ENCODE measurements at regions not wholly inside any gene's neighbourhood (a gene's known extent, or its start where the extent isn't known, plus 50 kb on each side); places are given as distances from the start of the nearest gene placed in this dataset.

- H3K4me3 ChIP-seq: no peak overlapping the region
- DNase-seq (ENCODE audit: low spot score) (no peak), ATAC-seq (ENCODE audit: insufficient number of reproducible peaks, low FRiP score, low read depth) (no peak)
- no peaks in the 10 kb centered on the region for H3K4me1 ChIP-seq (ENCODE audit: control insufficient read depth in 1 of 2, low read depth in 2 of 2)
- TF ChIP-seq, protein P1, sequence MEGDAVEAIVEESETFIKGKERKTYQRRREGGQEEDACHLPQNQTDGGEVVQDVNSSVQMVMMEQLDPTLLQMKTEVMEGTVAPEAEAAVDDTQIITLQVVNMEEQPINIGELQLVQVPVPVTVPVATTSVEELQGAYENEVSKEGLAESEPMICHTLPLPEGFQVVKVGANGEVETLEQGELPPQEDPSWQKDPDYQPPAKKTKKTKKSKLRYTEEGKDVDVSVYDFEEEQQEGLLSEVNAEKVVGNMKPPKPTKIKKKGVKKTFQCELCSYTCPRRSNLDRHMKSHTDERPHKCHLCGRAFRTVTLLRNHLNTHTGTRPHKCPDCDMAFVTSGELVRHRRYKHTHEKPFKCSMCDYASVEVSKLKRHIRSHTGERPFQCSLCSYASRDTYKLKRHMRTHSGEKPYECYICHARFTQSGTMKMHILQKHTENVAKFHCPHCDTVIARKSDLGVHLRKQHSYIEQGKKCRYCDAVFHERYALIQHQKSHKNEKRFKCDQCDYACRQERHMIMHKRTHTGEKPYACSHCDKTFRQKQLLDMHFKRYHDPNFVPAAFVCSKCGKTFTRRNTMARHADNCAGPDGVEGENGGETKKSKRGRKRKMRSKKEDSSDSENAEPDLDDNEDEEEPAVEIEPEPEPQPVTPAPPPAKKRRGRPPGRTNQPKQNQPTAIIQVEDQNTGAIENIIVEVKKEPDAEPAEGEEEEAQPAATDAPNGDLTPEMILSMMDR (IDR thresholded peaks at IDR 0.05): no peak
- no peak overlapping the region for H3K27ac ChIP-seq
- H3K9me3 ChIP-seq: no peaks in the 10 kb centered on the region
- no peaks in the 10 kb centered on the region for H3K36me3 ChIP-seq
- no peaks in the 10 kb centered on the region for H3K27me3 ChIP-seq (replicated peaks; ENCODE audit: insufficient read depth)
Measured at GRCh38 chr14:98456231-98456630, 815.8 kb downstream of the BCL11B start.

GRCh38 chr14:98458702-98459101, 813.3 kb downstream of the BCL11B start:
- H3K27me3 ChIP-seq (replicated peaks; ENCODE audit: insufficient read depth): no peaks in the 10 kb centered on the region
- H3K4me1 ChIP-seq (ENCODE audit: control insufficient read depth in 1 of 2, low read depth in 2 of 2): no peaks in the 10 kb centered on the region
- H3K27ac ChIP-seq: no peak overlapping the region
- DNase-seq (ENCODE audit: low spot score) (no peak), ATAC-seq (ENCODE audit: insufficient number of reproducible peaks, low FRiP score, low read depth) (no peak)
- no peaks in the 10 kb centered on the region for H3K36me3 ChIP-seq
- TF ChIP-seq, protein P1 (IDR thresholded peaks at IDR 0.05): no peak
- no peak overlapping the region for H3K4me3 ChIP-seq
- no peaks in the 10 kb centered on the region for H3K9me3 ChIP-seq

GRCh38 chr14:98462908-98463307, 809.1 kb downstream of the BCL11B start:
- TF ChIP-seq, protein P1 (IDR thresholded peaks at IDR 0.05): no peak
- Histone ChIP-seq H3K36me3 (no peaks in the 10 kb centered on the region), H3K4me1 (ENCODE audit: control insufficient read depth in 1 of 2, low read depth in 2 of 2) (no peaks in the 10 kb centered on the region), H3K9me3 (no peaks in the 10 kb centered on the region), H3K27ac (no peak overlapping the region), H3K27me3 (replicated peaks; ENCODE audit: insufficient read depth) (no peaks in the 10 kb centered on the region), H3K4me3 (no peak overlapping the region)
- ATAC-seq (ENCODE audit: insufficient number of reproducible peaks, low FRiP score, low read depth): no peak
- no peak for DNase-seq (ENCODE audit: low spot score)

- ATAC-seq (ENCODE audit: insufficient number of reproducible peaks, low FRiP score, low read depth) (no peak), DNase-seq (ENCODE audit: low spot score) (no peak)
- no peaks in the 10 kb centered on the region for H3K27me3 ChIP-seq (replicated peaks; ENCODE audit: insufficient read depth)
- no peaks in the 10 kb centered on the region for H3K9me3 ChIP-seq
- H3K27ac ChIP-seq: no peak overlapping the region
- no peaks in the 10 kb centered on the region for H3K36me3 ChIP-seq
- no peak overlapping the region for H3K4me3 ChIP-seq
- no peaks in the 10 kb centered on the region for H3K4me1 ChIP-seq (ENCODE audit: control insufficient read depth in 1 of 2, low read depth in 2 of 2)
- TF ChIP-seq, protein P1 (IDR thresholded peaks at IDR 0.05): no peak
Measured at GRCh38 chr14:98466807-98467206, 805.2 kb downstream of the BCL11B start.

DNA sequence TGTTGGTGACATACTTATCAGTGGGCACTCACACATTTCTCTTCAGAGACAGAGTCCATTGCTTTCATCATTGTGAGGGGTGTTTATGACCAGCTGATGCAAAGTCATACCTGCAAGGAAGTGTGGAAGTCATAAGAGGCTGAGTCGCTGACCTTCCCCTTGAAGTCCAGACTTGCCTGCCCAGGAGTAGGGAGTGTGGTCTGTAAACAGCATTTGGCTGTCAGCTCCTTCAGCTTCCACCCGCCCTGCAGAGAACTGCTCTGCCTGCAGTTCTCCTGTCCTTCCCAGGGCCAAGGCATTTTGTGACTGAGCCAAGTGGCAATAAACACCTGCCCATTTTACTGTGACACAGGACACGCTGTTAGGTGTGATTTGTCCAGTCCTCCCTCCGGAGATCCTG, 801.3 kb downstream of the BCL11B start:
- no peak for ATAC-seq (ENCODE audit: insufficient number of reproducible peaks, low FRiP score, low read depth)

More for the DNA sequence above, 801.3 kb downstream of the BCL11B start:
- Histone ChIP-seq H3K36me3 (no peaks in the 10 kb centered on the region), H3K4me3 (no peak overlapping the region), H3K4me1 (ENCODE audit: control insufficient read depth in 1 of 2, low read depth in 2 of 2) (no peaks in the 10 kb centered on the region), H3K27me3 (replicated peaks; ENCODE audit: insufficient read depth) (no peaks in the 10 kb centered on the region), H3K27ac (no peak overlapping the region), H3K9me3 (no peaks in the 10 kb centered on the region)
- DNase-seq (ENCODE audit: low spot score): no peak
- TF ChIP-seq, protein P1 (IDR thresholded peaks at IDR 0.05): no peak
